ENCODE measurements at regions not wholly inside any gene's neighbourhood (a gene's known extent, or its start where the extent isn't known, plus 50 kb on each side); places are given as distances from the start of the nearest gene placed in this dataset.

- H3K4me3 ChIP-seq (ENCODE audit: low read length): no peak overlapping the region
- peak; percentile 73 for DNase-seq (ENCODE audit: low read depth)
- TF ChIP-seq, protein P1, sequence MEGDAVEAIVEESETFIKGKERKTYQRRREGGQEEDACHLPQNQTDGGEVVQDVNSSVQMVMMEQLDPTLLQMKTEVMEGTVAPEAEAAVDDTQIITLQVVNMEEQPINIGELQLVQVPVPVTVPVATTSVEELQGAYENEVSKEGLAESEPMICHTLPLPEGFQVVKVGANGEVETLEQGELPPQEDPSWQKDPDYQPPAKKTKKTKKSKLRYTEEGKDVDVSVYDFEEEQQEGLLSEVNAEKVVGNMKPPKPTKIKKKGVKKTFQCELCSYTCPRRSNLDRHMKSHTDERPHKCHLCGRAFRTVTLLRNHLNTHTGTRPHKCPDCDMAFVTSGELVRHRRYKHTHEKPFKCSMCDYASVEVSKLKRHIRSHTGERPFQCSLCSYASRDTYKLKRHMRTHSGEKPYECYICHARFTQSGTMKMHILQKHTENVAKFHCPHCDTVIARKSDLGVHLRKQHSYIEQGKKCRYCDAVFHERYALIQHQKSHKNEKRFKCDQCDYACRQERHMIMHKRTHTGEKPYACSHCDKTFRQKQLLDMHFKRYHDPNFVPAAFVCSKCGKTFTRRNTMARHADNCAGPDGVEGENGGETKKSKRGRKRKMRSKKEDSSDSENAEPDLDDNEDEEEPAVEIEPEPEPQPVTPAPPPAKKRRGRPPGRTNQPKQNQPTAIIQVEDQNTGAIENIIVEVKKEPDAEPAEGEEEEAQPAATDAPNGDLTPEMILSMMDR (IDR thresholded peaks at IDR 0.05; ENCODE audit: insufficient read depth, low read depth, low read length, missing control alignments): peak; percentile 75
These were observed 66.5 kb upstream of the HSPA9 start for GRCh38 chr5:138641547-138642298.

DNA sequence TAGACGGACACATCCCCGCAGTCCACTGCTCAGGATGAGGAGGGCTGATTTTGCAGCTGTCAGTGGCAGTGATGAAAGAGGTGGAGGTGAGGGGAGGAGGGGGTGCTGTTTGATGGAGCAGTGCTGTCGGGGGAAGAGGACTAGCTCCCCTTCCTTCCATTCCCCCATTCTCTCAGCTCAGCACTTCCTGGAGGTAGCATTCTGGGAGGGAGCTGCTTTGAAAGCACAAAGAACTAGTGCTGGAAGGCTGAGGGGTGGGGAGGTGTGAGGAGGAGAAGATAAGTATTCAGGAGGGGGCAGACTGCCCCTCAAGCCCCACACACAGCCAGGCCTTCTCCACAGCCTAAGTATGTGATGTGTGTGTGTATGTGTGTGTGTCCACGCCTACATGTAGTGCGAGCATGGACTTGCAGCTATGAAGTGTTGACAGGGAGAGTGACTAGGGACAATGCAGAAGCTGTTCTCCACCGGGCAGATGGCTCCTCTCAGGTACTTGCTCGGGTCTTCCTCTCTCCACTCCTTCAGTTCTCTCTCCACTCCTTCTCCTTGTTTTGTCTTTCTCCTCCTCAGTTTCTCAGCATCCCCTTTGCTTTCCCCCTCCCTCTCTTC is 65.5 kb upstream of the HSPA9 start:
- TF ChIP-seq, protein P1 (IDR thresholded peaks at IDR 0.05; ENCODE audit: insufficient read depth, low read depth, low read length, missing control alignments): no peak
- DNase-seq (ENCODE audit: low read depth): peak; percentile 64
- no peak overlapping the region for H3K4me3 ChIP-seq (ENCODE audit: low read length)

- H3K4me3 ChIP-seq (ENCODE audit: low read length): no peak overlapping the region
- TF ChIP-seq, protein P1 (IDR thresholded peaks at IDR 0.05; ENCODE audit: insufficient read depth, low read depth, low read length, missing control alignments): no peak
- no peak for DNase-seq (ENCODE audit: low read depth)
These were observed 64.9 kb upstream of the HSPA9 start for GRCh38 chr5:138640138-138640537.

DNA sequence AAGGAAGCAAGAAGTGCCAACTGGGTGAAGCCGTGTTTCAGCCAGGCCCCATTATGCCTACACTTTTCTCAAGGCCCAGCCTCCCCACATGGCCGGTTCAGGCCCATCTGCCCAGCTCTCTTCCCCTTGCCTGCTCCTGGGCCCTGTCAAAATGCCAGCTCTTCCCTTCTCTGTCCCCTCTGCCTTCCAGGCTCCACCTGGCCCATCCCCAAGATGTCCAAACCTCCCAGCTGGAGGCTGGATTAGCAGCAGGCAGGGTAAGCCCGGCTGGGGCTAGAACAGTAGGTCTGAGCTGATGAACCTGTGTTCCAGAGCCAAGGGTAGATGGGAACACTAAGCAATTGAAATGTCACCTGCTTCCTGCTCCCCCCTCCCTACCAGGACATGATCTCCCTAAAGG is 64.1 kb upstream of the HSPA9 start:
- no peak overlapping the region for H3K4me3 ChIP-seq (ENCODE audit: low read length)
- TF ChIP-seq, protein P1 (IDR thresholded peaks at IDR 0.05; ENCODE audit: insufficient read depth, low read depth, low read length, missing control alignments): no peak
- no peak for DNase-seq (ENCODE audit: low read depth)

DNA sequence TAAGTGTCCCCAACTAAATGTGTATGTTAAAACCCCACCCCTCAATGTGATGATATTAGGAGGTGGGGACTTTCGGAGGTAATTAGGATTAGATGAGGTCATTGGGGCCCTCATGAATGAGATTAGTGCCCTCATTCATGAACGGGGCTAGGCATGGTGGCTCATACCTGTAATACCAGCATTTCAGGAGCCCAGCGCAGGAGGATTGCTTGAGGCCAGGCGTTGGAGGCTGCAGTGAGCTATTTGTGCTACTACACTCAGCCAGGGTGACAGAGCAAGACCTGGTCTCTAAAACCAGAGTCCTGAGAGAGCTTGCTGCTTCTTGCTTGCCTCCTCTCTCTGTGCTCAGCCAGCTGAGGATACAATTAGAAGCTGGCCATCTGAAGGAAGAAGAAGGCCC is 62.1 kb upstream of the HSPA9 start:
- no peak for DNase-seq (ENCODE audit: low read depth)
- no peak overlapping the region for H3K4me3 ChIP-seq (ENCODE audit: low read length)
- TF ChIP-seq, protein P1 (IDR thresholded peaks at IDR 0.05; ENCODE audit: insufficient read depth, low read depth, low read length, missing control alignments): no peak

- TF ChIP-seq, protein P1 (IDR thresholded peaks at IDR 0.05; ENCODE audit: insufficient read depth, low read depth, low read length, missing control alignments): no peak
- no peak overlapping the region for H3K4me3 ChIP-seq (ENCODE audit: low read length)
- DNase-seq (ENCODE audit: low read depth): peak; percentile 9
These were observed 61.3 kb upstream of the HSPA9 start for GRCh38 chr5:138636398-138636944.
